ENCODE measurements at regions not wholly inside any gene's neighbourhood (a gene's known extent, or its start where the extent isn't known, plus 50 kb on each side); places are given as distances from the start of the nearest gene placed in this dataset.

DNA sequence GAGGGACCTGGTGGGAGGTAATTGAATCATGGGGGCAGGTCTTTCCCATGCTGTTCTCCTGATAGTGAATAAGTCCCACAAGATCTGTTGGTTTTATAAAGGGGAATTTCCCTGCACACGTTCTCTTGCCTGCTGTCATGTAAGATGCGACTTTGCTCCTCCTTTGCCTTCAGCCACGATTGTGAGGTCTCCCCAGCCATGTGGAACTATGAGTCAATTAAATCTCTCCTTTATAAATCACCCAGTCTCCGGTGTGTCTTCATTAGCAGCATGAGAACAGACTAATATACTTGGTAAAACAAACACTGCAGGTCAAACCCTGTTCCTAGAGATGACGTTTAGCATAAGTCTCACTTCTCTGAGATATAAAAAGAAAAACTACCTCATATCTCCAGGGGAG is 148.3 kb downstream of the MATN1 start:
- no peak for ATAC-seq
- 12% methylated on average over 5 of the region's 5 CpGs for WGBS (ENCODE audit: insufficient coverage, insufficient replicate concordance, low lambda C conversion rate, missing lambda C conversion rate)
- FAIRE-seq, result no peak
- Histone ChIP-seq H3K36me3 (ENCODE audit: control insufficient read depth in 2 of 2, insufficient read depth in 2 of 2, low read length in 1 of 2) (no peaks in the 10 kb centered on the region), H3K27ac (ENCODE audit: control insufficient read depth, insufficient read depth) (no peak overlapping the region), H2AFZ (ENCODE audit: control insufficient read depth, low read depth, low read length) (no peak overlapping the region), H3K4me1 (ENCODE audit: control insufficient read depth, insufficient read depth, low read length) (no peaks in the 10 kb centered on the region), H3K9ac (ENCODE audit: control insufficient read depth, insufficient read depth, low read length) (no peak overlapping the region), H3K4me2 (ENCODE audit: control insufficient read depth, insufficient read depth) (no peak overlapping the region), H3K4me3 (no peak overlapping the region), H4K20me1 (ENCODE audit: control insufficient read depth, insufficient read depth) (no peaks in the 10 kb centered on the region), H3K27me3 (replicated peaks in 1 of 2; ENCODE audit: control insufficient read depth in 2 of 2, insufficient read depth in 2 of 2, low read length in 1 of 2) (peaks cover 0 to 2% of the 10 kb centered on the region in 2 experiments; a peak in 2 of 4 replicates), H3K79me2 (ENCODE audit: control insufficient read depth, insufficient read depth, low read length) (no peaks in the 10 kb centered on the region), H3K9me3 (replicated peaks; ENCODE audit: control insufficient read depth, insufficient read depth, low read length) (no peaks in the 10 kb centered on the region)
- intact Hi-C loops (cut with micrococcal nuclease; ENCODE audit: unreplicated experiment), result no loop called here
- BruUV-seq (replicated peaks), result no TSS peak
- DNase-seq (ENCODE audit: low read depth, low spot score), result no peak
- CTCF ChIA-PET, result interaction anchor here (0.6 kb wide), 1 partner anchor 587 kb away, joined by 3 read pairs; no protein-coding TSS in a partner anchor
- SMC1A ChIA-PET (ENCODE audit: uncharacterized antibody, unreplicated experiment), result no interaction called here
- no peak for TF ChIP-seq RFX5 (IDR thresholded peaks at IDR 0.05; ENCODE audit: low read depth, low read length)
- TF ChIP-seq POLR2A (IDR thresholded peaks at IDR 0.05; ENCODE audit: low read depth, low read length), result no peak
- TF ChIP-seq ZNF274 (IDR thresholded peaks at IDR 0.05; ENCODE audit: insufficient read depth, insufficient read length), result no peak
- no peak for TF ChIP-seq RB1 (IDR thresholded peaks at IDR 0.05; ENCODE audit: borderline replicate concordance)
- TF ChIP-seq, protein P1, sequence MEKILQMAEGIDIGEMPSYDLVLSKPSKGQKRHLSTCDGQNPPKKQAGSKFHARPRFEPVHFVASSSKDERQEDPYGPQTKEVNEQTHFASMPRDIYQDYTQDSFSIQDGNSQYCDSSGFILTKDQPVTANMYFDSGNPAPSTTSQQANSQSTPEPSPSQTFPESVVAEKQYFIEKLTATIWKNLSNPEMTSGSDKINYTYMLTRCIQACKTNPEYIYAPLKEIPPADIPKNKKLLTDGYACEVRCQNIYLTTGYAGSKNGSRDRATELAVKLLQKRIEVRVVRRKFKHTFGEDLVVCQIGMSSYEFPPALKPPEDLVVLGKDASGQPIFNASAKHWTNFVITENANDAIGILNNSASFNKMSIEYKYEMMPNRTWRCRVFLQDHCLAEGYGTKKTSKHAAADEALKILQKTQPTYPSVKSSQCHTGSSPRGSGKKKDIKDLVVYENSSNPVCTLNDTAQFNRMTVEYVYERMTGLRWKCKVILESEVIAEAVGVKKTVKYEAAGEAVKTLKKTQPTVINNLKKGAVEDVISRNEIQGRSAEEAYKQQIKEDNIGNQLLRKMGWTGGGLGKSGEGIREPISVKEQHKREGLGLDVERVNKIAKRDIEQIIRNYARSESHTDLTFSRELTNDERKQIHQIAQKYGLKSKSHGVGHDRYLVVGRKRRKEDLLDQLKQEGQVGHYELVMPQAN (conservative IDR thresholded peaks at IDR 0.05), result no peak
- TF ChIP-seq ELK1 (IDR thresholded peaks at IDR 0.05; ENCODE audit: low read depth, low read length), result no peak
- TF ChIP-seq, protein P2, sequence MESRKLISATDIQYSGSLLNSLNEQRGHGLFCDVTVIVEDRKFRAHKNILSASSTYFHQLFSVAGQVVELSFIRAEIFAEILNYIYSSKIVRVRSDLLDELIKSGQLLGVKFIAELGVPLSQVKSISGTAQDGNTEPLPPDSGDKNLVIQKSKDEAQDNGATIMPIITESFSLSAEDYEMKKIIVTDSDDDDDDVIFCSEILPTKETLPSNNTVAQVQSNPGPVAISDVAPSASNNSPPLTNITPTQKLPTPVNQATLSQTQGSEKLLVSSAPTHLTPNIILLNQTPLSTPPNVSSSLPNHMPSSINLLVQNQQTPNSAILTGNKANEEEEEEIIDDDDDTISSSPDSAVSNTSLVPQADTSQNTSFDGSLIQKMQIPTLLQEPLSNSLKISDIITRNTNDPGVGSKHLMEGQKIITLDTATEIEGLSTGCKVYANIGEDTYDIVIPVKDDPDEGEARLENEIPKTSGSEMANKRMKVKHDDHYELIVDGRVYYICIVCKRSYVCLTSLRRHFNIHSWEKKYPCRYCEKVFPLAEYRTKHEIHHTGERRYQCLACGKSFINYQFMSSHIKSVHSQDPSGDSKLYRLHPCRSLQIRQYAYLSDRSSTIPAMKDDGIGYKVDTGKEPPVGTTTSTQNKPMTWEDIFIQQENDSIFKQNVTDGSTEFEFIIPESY (IDR thresholded peaks at IDR 0.05), result no peak
- no peak for TF ChIP-seq NBN (IDR thresholded peaks at IDR 0.05)
- TF ChIP-seq, protein P3, sequence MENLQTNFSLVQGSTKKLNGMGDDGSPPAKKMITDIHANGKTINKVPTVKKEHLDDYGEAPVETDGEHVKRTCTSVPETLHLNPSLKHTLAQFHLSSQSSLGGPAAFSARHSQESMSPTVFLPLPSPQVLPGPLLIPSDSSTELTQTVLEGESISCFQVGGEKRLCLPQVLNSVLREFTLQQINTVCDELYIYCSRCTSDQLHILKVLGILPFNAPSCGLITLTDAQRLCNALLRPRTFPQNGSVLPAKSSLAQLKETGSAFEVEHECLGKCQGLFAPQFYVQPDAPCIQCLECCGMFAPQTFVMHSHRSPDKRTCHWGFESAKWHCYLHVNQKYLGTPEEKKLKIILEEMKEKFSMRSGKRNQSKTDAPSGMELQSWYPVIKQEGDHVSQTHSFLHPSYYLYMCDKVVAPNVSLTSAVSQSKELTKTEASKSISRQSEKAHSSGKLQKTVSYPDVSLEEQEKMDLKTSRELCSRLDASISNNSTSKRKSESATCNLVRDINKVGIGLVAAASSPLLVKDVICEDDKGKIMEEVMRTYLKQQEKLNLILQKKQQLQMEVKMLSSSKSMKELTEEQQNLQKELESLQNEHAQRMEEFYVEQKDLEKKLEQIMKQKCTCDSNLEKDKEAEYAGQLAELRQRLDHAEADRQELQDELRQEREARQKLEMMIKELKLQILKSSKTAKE (IDR thresholded peaks at IDR 0.05; ENCODE audit: low read depth, poor library complexity, severe bottlenecking), result no peak
- TF ChIP-seq ATF7 (IDR thresholded peaks at IDR 0.05; ENCODE audit: low read depth), result no peak
- no peak for TF ChIP-seq SIX5 (IDR thresholded peaks at IDR 0.05; ENCODE audit: low read depth, low read length, severe bottlenecking)
- no peak for TF ChIP-seq FOXM1 (IDR thresholded peaks at IDR 0.05; ENCODE audit: low read depth, low read length)
- no peak for TF ChIP-seq IRF3 (IDR thresholded peaks at IDR 0.05)
- no peak for TF ChIP-seq TBL1XR1 (IDR thresholded peaks at IDR 0.05; ENCODE audit: low read depth, low read length)
- no peak for TF ChIP-seq STAT1 (conservative IDR thresholded peaks at IDR 0.05)
- TF ChIP-seq PML (IDR thresholded peaks at IDR 0.05; ENCODE audit: low read length), result no peak
- TF ChIP-seq SMC3 (IDR thresholded peaks at IDR 0.05; ENCODE audit: borderline replicate concordance, low read length), result no peak
- TF ChIP-seq MEF2B (IDR thresholded peaks at IDR 0.05; ENCODE audit: partially characterized antibody, poor library complexity, severe bottlenecking), result no peak
- TF ChIP-seq MYB (IDR thresholded peaks at IDR 0.05; ENCODE audit: borderline replicate concordance, low read depth, low read length), result no peak
- no peak for TF ChIP-seq KDM1A (IDR thresholded peaks at IDR 0.05; ENCODE audit: borderline replicate concordance)
- in situ Hi-C loops (cut with MboI), result no loop called here
- RAD21 ChIA-PET (ENCODE audit: unreplicated experiment), result no interaction called here
- POLR2A ChIA-PET, result no interaction called here
